NCI-H1048 (cell line): ENCODE measurements at regions not wholly inside any gene's neighbourhood (a gene's known extent, or its start where the extent isn't known, plus 50 kb on each side); places are given as distances from the start of the nearest gene placed in this dataset.
"Not testable (repeated sequence)": the region's sequence is repeated elsewhere in the genome, so short reads cannot be mapped to it uniquely, and the experiment has no call there.

Experiments used
- DNase-seq: peaks from one replicate; lab custom pipeline; 2025; lab: John Stamatoyannopoulos, UW

GRCh38 chr3:71990545-71990944 is 205.6 kb upstream of the PROK2 start:
- DNase-seq = no peak

- DNase-seq = no peak
These were observed 204.2 kb upstream of the PROK2 start for GRCh38 chr3:71989165-71989564.

GRCh38 chr3:71987828-71988227 is 202.9 kb upstream of the PROK2 start:
- DNase-seq = no peak

GRCh38 chr3:71987089-71987735 is 202.3 kb upstream of the PROK2 start:
- DNase-seq = no peak

GRCh38 chr3:71986606-71987005 is 201.7 kb upstream of the PROK2 start:
- DNase-seq = no peak

- DNase-seq = no peak
These were observed 200.1 kb upstream of the PROK2 start for GRCh38 chr3:71984843-71985613.

- DNase-seq = no peak
These were observed 198.7 kb upstream of the PROK2 start for GRCh38 chr3:71983694-71984093.

- not testable (repeated sequence) for DNase-seq
These were observed 197.7 kb upstream of the PROK2 start for GRCh38 chr3:71982506-71983258.

GRCh38 chr3:71979175-71979574 is 194.2 kb upstream of the PROK2 start:
- no peak for DNase-seq

- no peak for DNase-seq
These were observed 193.3 kb upstream of the PROK2 start for GRCh38 chr3:71978150-71978721.

- DNase-seq = no peak
These were observed 192.6 kb upstream of the PROK2 start for GRCh38 chr3:71977525-71977924.

- no peak for DNase-seq
These were observed 190.6 kb upstream of the PROK2 start for GRCh38 chr3:71975573-71975972.

GRCh38 chr3:71974786-71975185 is 189.8 kb upstream of the PROK2 start:
- no peak for DNase-seq

- no peak for DNase-seq
These were observed 188.5 kb upstream of the PROK2 start for GRCh38 chr3:71973274-71974030.

GRCh38 chr3:71972031-71972430 is 187.1 kb upstream of the PROK2 start:
- DNase-seq = no peak

GRCh38 chr3:71968544-71968943 is 183.6 kb upstream of the PROK2 start:
- no peak for DNase-seq

GRCh38 chr3:71966185-71966584 is 181.2 kb upstream of the PROK2 start:
- DNase-seq = no peak

- DNase-seq = no peak
These were observed 179.2 kb upstream of the PROK2 start for GRCh38 chr3:71964170-71964569.

GRCh38 chr3:71962561-71963240 is 177.8 kb upstream of the PROK2 start:
- no peak for DNase-seq

GRCh38 chr3:71961891-71962290 is 176.9 kb upstream of the PROK2 start:
- DNase-seq = no peak

GRCh38 chr3:71961378-71961777 is 176.4 kb upstream of the PROK2 start:
- DNase-seq = no peak
